Activated CD4-positive, alpha-beta T cell treated with anti-CD3 and anti-CD28 coated beads for 24 hours (primary cell): ENCODE measurements at regions not wholly inside any gene's neighbourhood (a gene's known extent, or its start where the extent isn't known, plus 50 kb on each side); places are given as distances from the start of the nearest gene placed in this dataset.
"Not testable (repeated sequence)": the region's sequence is repeated elsewhere in the genome, so short reads cannot be mapped to it uniquely, and the experiment has no call there.

Experiments
- DNase-seq, 2 donors: peaks; one replicate each; pipeline ENCODE4 v3.0.0-alpha.2; 2020; ENCODE audit warnings: low read depth in 2 of 2

DNA sequence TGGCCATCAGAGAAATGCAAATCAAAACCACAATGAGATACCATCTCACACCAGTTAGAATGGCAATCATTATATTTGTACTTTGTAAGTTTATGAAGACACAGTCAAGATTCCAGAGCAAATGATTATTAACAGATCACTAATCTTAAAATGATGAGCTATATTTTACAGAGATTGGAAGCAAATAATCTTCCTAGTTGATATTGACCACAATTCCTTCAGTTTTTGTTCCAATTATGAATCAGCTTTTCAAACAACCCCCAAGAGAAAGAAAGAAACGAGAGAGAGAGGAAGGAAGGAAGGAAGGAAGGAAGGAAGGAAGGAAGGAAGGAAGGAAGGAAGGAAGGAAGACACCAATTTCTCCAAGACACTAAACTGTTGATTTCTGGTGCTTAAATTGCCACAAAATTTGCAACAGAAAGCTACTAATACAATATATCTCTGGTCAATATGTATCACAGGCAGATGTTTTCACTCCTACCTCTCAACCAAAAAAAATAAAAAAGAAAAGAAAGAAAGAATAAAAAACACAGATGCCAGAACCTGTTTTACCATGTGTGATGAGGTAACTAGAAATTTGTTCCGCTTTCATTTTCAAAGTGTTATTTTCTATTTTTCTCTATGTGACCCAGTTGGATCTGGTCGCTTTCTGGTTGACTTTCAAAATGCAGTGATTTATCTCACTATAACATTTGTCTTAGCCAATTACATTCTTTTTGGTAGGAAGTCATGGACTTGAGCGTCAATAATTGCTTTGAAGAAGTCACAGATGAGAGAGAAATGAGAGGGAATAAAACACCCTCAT, 1609.6 kb downstream of the SI start:
- DNase-seq = no peak

DNA sequence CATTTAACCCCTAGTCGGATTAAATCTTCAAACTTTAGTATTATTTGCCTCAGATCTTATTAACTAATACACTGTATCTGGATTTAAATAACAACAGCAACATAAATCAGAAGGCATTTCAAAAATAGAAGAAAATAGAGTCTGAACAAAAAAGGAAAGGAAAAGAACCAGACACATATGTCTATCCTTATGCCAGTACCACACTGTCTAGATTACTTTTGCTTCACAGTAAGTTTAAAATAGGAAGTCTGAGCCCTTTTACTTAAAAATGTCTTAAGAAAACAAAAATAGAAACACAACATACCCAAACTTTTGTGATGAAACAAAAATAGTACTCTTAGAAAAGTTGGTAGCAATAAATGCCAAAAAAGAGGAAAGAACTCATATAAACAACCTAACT, 1615.8 kb downstream of the SI start:
- no peak for DNase-seq

DNA sequence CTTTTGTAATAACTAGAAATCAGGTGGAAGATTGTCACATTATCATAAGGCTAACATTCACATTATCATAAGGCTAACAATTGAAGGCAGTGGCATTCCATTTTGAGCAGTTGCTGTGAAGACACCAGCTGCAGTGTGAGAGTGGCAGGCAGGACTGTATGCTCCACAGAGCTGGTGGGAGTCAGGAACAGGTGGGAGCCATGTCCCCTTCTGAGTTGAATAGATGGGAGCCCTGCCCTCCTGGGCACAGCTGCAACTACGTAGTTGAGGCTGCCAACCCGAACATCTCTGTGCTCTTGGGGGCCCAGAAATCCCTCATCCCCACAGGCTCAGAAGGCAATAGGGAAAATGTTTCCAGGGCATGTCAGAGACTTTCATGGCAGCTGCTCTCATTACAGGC, 1627.6 kb downstream of the SI start:
- DNase-seq = no peak

DNA sequence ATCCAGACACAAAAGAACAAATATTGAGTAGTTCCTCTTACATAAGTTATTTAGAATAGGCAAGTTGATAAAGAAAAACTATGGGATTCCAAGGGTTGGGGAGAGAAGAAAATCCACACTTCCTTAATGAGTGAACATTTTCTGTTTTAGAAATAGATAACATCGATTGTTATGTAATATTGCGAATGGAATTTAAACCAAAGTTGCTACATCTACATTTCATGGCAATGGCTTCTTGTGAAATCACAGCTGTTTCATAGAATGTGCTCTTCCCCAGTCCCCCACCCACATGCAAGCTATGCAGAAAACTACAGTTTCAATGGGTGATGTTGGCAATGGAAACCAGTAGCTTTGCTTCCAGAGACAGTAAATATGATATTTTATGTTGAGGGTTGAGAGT, 1639.5 kb downstream of the SI start:
- DNase-seq = no peak

DNA sequence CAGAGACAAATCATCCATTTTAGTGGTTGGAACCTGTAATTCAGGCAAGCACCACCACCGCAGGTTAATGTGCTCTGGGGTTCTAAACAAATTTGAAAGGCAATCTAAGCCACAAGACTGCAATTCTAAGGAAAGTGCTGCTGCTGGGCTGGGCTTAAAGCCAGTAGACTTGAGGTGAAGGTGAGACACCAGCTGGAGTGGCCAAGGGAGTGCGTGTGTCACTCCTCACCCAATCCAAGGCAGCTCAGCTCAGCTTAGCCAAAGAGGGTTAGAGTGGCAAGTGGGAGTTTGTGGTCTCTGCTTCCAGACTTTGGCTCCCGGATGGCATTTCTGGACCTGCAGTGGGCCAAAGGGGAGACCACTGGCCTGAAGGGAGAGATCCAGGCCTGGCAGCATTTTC, 1655.6 kb downstream of the SI start:
- no peak for DNase-seq

DNA sequence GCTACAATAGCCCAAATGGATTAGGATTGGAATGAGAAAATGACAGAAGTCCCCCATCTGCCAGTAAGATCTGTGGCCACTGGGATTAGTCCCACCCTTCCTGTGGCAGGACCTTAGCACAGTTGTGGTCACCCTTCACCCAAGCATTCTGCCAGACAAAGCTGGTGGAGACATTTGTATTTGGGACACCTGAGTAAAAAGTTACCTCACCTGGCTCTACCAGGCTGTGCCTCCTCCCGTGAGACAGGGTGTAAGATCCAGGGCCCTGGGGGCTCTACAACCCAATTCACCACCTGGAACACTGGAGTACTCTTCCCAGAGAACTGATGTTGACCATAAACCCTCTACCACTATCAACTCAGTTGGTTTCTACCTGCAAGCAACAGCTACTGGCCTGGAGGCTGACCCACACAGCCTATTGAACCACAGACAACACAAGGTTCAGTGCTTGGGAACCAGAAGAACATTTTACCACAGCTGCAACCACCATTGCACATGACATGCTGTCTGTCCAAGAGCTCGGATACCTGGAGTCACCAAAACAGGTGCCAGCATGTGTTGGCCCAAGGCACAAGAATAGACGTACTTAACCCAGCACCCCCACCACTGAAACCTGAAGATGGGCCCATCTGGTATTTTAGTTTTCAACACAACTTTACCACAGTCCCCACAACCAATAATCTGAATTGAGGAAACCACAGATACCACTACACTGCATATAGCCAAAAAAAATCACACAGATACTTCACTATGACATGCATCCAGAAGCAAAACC, 1686.7 kb downstream of the SI start:
- no peak for DNase-seq

DNA sequence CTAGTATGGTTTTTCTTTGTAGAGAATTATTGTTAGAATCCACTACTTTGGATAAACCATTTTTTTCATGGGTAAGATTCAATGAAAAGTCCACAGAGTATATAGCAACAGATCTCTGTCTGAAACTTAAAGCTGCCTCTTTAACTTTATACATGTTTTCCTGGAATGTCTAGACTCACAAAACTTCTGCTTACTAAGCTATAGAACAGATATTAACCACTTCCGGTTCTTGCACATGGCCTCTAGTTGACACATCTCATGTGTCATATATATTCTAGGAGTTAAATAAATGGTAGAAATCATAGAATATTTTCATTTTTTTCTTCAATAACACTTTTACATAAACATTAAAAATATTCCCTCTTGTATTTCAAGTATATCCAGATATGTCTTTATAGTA, 1693.9 kb downstream of the SI start:
- DNase-seq = no peak

DNA sequence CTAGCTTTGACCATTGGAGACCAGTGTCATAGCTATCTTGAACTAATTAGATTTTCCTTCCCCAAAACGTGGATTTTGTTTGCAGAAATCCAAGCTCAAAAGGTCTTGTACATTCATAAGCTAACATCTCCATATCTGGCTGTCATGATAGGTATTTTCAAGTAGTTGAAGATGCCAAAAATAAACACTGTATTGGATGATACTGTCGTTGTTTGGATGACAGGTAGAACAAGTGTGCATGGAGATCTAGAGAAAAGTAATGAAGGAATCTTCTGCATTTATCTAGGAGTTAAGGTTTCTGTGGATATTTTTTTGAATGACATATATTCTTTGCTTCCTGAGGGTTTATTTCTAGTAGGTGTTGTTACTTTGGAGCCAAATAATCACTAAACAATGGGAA, 1696.1 kb downstream of the SI start:
- DNase-seq = no peak

DNA sequence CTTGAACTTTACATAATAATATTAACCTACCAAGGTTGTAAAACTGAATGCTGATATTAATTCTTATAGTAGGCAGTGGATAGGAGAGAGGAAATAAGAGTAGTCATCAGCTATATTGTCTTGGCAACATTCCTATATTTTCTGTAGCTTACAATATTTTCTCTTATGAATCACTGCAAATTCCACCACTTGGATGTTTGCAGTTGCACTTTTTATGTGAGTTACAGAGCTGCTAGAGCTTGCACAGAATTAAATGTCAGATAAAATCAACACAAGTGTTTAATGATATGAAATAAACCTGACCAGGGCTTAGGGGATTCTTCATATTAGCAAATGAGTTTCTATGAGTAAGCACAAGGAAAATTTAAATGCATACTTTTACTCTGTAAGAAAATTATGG, 1710.1 kb downstream of the SI start:
- DNase-seq = no peak

DNA sequence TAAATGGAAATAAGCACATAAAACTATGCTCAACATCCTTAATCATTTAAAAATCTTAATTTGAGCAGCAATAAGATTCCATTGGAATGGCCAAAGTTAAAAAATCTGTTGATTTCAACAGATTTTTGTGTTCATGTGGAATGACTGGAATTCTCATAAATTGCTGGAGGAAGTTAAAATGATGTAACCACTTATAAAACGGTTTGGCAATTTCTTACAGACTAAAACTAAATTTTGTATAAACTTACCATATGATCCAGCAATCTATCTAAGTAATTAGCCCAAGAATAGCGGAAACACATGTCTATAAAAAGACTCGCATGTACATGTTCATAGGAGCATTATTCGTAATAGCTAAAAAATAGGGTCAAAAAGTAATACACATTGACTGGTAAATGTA, 1713.6 kb downstream of the SI start:
- DNase-seq = no peak

DNA sequence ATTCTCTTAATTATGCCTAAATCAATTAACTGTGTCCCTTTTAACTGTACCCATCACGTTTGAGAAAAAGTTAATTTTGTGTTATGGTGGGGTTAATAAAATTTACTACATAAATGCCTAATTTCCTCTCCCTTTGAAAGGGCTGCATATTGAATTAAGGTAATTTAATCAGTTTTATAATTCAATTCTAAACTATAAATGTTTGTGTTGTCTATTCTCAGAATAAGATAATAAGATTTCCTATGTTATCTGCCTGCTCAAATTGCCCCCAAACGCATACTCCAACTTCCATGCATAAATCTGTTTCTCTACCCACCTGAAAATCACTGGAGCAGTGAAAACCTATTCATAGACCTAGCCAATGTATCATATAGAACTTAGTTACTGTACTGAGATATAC, 1716.1 kb downstream of the SI start:
- DNase-seq = no peak

DNA sequence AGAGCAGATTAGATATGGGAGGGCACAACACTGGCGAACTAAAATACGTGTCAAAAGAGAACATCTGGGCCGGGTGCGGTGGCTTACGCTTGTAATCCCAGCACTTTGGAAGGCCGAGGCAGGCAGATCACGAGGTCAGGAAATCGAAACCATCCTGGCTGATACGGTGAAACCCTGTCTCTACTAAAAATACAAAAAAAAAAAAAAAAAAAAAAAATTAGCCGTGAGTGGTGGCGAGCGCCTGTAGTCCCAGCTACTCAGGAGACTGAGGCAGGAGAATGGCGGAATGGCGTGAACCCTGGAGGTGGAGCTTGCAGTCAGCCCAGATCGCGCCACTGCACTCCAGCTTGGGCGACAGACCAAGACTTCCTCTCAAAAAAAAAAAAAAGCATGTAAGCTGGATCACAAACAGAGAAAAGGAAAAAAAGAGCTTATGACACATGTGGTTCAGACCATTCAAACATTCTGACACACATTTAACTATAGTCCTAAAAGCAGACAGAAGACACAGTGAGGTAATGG, 1716.9 kb downstream of the SI start:
- DNase-seq = not testable (repeated sequence)

DNA sequence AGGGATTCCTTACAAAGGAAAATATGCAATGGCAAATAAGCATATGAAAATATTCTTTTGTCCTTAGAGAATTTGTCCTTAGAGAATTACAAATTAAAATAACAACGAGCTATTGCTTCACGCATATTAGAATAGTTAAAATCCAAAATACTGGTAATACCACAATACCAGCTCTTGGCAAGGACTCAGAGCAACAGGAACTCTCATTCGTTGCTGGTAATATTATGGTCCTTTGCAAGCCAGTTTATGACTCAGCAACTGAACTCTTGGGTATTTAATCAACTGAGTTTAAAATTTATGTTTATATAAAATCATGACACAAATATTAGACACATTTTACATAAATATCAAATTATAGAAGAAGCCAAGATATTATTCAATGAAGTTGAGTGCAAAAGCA, 1730.4 kb downstream of the SI start:
- no peak for DNase-seq

DNA sequence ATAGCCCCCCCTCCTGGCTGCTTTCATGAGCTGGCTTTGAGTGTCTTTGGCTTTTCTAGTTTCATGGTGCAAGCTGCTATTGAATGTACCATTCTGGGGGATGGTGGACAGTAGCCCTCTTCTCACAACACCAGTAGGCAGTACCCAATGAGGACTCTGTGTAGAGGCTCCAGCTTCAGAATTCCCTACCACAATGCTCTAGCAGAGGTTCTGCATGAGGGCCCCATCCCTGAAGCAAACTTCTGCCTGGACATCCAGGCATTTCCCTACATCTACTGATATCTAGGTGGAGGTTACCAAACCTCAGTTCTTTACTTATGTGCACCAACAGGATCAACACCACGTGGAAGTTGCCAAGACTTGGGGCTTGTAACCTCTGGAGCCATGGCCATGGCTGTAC, 1742.9 kb downstream of the SI start:
- no peak for DNase-seq

DNA sequence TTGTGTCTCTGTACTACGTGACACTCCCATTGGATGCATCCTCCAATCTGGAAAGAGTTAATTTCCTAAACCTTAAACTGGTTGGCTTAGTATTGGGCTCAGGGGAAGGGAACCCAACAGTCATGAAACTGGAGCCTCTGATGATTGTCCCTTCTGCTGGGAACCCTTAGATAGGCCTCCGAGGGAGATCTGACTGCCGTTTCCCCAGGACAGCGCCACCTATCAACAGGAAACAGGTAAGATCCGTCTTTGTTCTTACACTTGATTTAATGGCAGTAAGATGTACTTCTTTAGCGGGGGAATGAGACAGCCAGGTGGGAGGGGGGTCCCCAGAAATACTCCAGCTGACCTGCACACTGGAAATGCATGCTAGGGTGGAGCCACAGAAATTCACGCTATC, 1749.6 kb downstream of the SI start:
- DNase-seq = no peak

DNA sequence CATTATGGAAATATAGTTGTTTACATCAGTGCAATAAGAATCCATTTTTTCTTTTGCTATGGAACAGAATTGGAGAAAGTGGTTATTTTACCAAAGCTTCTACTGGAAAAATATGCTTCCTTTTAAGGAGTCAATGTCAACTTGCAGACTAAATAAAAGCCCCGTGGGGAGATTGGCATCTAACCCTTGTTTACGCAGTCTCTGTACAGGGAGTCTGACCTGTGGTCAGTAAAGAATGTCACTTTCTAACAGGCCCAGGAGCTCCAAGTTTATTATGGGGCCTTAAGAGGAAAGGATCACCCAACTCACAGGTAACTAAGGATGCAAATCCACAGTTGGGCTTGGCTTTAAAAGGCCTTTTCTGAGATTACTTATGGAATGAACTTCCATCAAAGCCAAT, 1751.2 kb downstream of the SI start:
- no peak for DNase-seq

DNA sequence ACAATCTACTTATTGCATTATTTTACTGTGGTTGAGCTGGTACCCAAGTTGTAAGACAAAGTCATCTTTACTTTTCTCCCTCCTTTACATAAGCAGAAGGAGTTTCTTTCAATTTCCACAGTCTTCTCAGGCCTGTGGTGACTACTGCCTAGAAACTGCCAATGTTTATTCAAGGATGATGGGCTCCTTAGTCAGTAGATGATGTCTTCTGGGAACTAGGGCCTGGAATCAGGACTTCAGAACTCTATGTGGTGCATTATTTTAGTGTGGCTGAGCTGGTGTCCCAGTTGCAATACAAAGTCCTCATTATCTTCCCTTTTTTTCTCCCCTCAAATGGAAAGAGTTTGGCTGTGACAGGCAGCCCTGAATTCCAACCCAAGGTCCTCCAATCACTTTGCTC, 1762.5 kb downstream of the SI start:
- DNase-seq = no peak

DNA sequence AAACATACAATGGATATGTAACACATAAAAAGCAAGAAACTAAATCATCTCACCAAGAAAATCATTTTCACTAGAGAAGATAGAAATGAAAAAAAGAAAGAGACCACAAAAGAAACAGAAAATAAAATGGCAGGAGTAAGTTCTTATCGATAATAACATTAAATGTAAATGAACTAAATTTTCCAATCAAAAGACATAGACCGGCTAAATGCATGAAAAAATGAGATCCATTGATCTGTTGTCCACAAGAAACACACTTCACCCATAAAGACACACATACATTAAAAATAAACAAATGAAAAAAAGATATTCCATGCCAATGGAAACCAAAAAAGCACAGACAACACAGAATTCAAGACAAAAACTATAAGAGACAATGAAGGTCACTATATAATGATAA, 1771.9 kb downstream of the SI start:
- no peak for DNase-seq

DNA sequence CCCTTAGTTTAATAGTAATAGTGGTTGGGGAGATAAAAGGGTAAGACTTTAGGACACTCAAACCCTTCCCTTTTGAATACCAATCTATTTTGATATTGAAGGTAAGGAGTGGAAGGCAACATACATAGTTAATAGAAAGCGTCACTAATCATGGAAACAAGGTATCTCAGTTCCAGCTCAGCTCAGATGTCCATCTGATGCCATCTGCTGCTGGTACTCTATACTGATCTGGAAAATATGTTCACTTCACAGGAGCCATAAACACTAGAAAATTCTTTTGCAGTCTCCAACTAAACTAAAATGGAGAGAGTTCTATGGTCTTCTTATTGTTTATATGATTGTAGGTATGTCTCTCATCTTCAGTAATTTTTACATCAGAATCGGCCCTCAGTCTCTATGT, 1777.1 kb downstream of the OTOL1 start:
- no peak for DNase-seq

DNA sequence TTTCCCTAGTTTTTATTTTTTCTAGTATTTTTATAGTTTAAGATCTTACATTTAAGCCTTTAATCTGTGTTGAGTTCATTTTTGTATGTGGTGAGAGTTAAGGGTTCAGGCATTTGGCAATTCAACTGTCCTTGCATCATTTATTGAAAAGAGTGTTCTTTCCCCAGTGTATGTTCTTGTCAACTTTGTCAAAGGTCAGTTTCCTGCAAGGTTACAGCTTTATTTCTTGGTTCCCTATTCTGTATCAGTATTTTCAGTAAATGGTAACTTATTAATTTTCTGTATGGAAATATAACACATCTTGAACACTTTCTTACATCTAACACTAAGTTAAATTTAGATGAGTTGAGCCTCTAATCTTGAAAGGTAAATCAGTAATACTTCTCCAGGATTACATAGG, 1770.1 kb downstream of the OTOL1 start:
- no peak for DNase-seq

DNA sequence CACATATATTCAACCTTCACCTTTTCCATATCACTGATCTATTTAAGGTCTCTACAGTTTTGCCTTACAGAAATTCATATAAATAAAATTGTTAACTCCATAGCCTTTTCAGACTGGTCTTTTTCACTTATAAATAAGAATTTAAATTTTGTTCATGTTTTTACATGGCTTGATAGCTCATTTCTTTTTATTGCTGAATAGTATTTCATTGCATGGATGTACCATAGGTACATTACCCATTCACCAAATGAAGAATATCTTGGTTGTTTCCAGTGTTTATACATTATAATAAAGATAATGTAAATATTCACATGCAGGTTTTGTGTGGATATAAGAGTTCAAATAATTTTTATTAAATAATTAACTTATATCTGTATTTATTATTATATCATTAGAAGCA, 1765.0 kb downstream of the OTOL1 start:
- no peak for DNase-seq

DNA sequence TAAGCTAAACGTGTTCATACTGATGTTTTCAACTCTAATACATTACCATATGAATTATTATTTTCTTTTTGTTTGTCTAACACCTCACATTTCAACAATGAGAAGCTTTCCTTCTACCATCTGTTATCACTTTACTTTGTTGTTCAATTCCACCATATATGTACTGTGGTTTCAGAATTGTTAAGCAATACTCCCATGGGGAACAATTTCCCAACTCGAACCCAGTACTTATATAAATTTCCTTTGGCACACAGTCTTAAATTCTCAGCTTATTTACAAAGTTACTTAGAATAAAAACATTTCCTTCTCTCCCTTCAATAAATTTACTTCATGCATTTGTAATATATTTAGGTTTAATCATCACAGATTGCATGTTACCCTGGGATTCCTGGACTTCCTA, 1764.4 kb downstream of the OTOL1 start:
- DNase-seq = no peak

DNA sequence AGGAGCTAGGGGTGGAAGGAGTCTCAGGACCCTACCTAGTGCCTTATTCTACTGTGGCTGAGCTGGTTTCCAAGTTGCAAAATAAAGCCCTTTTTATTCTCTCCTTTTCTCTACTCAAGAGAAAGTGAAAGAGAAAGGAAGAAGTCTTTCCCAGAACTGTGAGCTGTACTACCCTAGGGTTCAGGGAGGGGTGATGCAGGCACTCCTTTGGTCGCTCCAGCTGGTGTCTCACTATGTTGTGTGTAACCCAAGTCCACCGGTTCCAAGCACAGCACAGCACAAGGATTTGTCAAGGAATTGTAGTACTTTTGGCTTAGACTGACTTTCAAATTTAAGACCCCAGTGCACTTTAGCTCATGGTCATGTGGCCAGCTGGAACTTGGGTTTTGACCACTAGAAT, 1721.7 kb downstream of the OTOL1 start:
- DNase-seq = no peak
